K562 (cell line): ENCODE measurements at regions not wholly inside any gene's neighbourhood (a gene's known extent, or its start where the extent isn't known, plus 50 kb on each side); places are given as distances from the start of the nearest gene placed in this dataset.
A peak's percentile ranks its signal among the peaks of the same experiment; 100 is the strongest.

Experiments
- ATAC-seq: fragments of 200-7000 bp; cut with Tn5 transposase; 3 replicates; pipeline ENCODE4 v1.9.1; 2020; ENCODE audit warnings: moderate library complexity
- BruUV-seq: library from RNA; stranded (reverse); fragments of 400-500 nt; replicated peaks from 2 replicates; lab custom pipeline; 2021; lab: Mats Ljungman, UMichigan
- CTCF ChIA-PET: fragments of 300-600 bp; formaldehyde crosslinking; extraction: SDS; loops from one replicate; lab custom pipeline; 2021; ENCODE audit warnings: low intra/inter-chr PET ratio; lab: Yijun Ruan, JAX
- POLR2A ChIA-PET: fragments of 300-600, 350-650 bp; sonication (Branson Sonifier 250); formaldehyde crosslinking; extraction: SDS; loops from one replicate; lab custom pipeline; 2021; ENCODE audit warnings: antibody characterized with exemption, inconsistent platforms; lab: Yijun Ruan, JAX
- DNase-seq, 4 experiments: peaks; one replicate each; pipeline versions ENCODE4 v3.0.0 to v3.0.0-alpha.2; 2011 to 2018; ENCODE audit warnings: low spot score in 3 of 4, mixed read lengths in 3 of 4; ENCODE audit errors: extremely low read depth in 1 of 4
- FAIRE-seq: peaks from 2 replicates; lab custom pipeline; 2011; peaks lifted over from hg19 to GRCh38; lab: Jason Lieb, UNC
- H2AFZ ChIP-seq: 2 replicates; pipeline ENCODE4 v1.6.0; 2011; ENCODE audit warnings: low read depth, low read length, control low read depth, inconsistent platforms
- H3K27ac ChIP-seq: fragments of 200-600 bp; 3 replicates; pipeline ENCODE4 v1.8.0; 2011; ENCODE audit warnings: low read depth, mild to moderate bottlenecking, control low read depth, inconsistent platforms, low read length, moderate library complexity, mixed read lengths; ENCODE audit errors: extremely low read depth
- H3K27me3 ChIP-seq, 2 experiments: fragments of 300-600 bp in 1 of 2; 2 replicates in 1 of 2; 3 replicates in 1 of 2; pipeline versions ENCODE4 v1.6.0 to v1.8.0; 2011; ENCODE audit warnings: inconsistent platforms in 2 of 2, low read length in 2 of 2, mild to moderate bottlenecking in 1 of 2, mixed read lengths in 1 of 2, moderate library complexity in 1 of 2; ENCODE audit not compliant: control insufficient read depth in 2 of 2, insufficient read depth in 2 of 2
- H3K36me3 ChIP-seq: fragments of 300-600 bp; 3 replicates; pipeline ENCODE4 v1.8.0; 2011; ENCODE audit warnings: mild to moderate bottlenecking, low read length, inconsistent platforms; ENCODE audit not compliant: control insufficient read depth, insufficient read depth
- H3K4me1 ChIP-seq, 2 experiments: fragments of 200-600 bp in 1 of 2; replicated peaks in 1 of 2; 2 replicates in 1 of 2; 3 replicates in 1 of 2; pipeline versions ENCODE4 v1.5.1 to v1.8.0; 2011; ENCODE audit warnings: inconsistent platforms in 2 of 2, low read length in 2 of 2, mild to moderate bottlenecking in 1 of 2, mixed read lengths in 1 of 2, moderate library complexity in 1 of 2; ENCODE audit not compliant: control insufficient read depth in 2 of 2, insufficient read depth in 2 of 2
- H3K4me2 ChIP-seq: 2 replicates; pipeline ENCODE4 v1.6.1; 2011; ENCODE audit warnings: low read length, control low read depth, inconsistent platforms, mixed read lengths; ENCODE audit not compliant: insufficient read depth
- H3K4me3 ChIP-seq: fragments of 200-600 bp; sonication (generic), shearing (Covaris generic); 2 replicates; pipeline ENCODE4 v1.5.1; 2016; ENCODE audit warnings: control low read depth, inconsistent platforms
- H3K79me2 ChIP-seq: fragments of 200-600 bp; 3 replicates; pipeline ENCODE4 v1.8.0; 2011; ENCODE audit warnings: low read length, inconsistent platforms; ENCODE audit not compliant: control insufficient read depth, insufficient read depth
- H3K9ac ChIP-seq, 2 experiments: 2 replicates each; pipeline versions ENCODE4 v1.6.0 to v1.6.1; 2011; ENCODE audit warnings: low read depth in 2 of 2, low read length in 2 of 2, control low read depth in 1 of 2, inconsistent platforms in 1 of 2, mild to moderate bottlenecking in 1 of 2, mixed read lengths in 1 of 2; ENCODE audit not compliant: insufficient read depth in 1 of 2
- H3K9me1 ChIP-seq: one replicate; pipeline ENCODE4 v1.6.0; 2011; ENCODE audit warnings: inconsistent platforms, mild to moderate bottlenecking, low read length, moderate library complexity; ENCODE audit not compliant: control insufficient read depth, insufficient read depth
- H3K9me3 ChIP-seq: replicated peaks from 2 replicates; pipeline ENCODE4 v1.5.1; 2011; ENCODE audit warnings: low read depth, low read length, inconsistent platforms; ENCODE audit not compliant: control insufficient read depth, insufficient read depth
- H4K20me1 ChIP-seq: replicated peaks from 2 replicates; pipeline ENCODE4 v1.6.1; 2011; ENCODE audit warnings: low read length, inconsistent platforms, mixed read lengths; ENCODE audit not compliant: control insufficient read depth, insufficient read depth
- ADNP ChIP-seq: fragments of 200-800 bp; sonication (Bioruptor generic); IDR thresholded peaks from 2 replicates; pipeline ENCODE4 v1.6.1; 2016; ENCODE audit warnings: missing genetic modification characterization, missing compliant biosample characterization
- CBFA2T3 ChIP-seq: fragments of 450-650 bp; IDR thresholded peaks from 2 replicates; pipeline ENCODE4 v1.6.1; 2017
- FOXA3 ChIP-seq, 2 experiments: fragments of 450-650 bp in 1 of 2; sonication (generic) in 1 of 2; formaldehyde crosslinking; IDR thresholded peaks in 1 of 2; conservative IDR thresholded peaks in 1 of 2; 2 replicates each; pipeline versions ENCODE4 v1.4.0 to v1.8.0; 2020 to 2022; ENCODE audit warnings: mild to moderate bottlenecking in 2 of 2, missing genetic modification reagents in 1 of 2
- HSF4 ChIP-seq: fragments of 250-450 bp; sonication (Bioruptor Pico); IDR thresholded peaks from 2 replicates; pipeline ENCODE4 v2.1.2; 2022; ENCODE audit warnings: mild to moderate bottlenecking, moderate library complexity, borderline replicate concordance
- KLF10 ChIP-seq: fragments of 250-450 bp; sonication (Bioruptor Pico); IDR thresholded peaks from 2 replicates; pipeline ENCODE4 v1.6.1; 2021; ENCODE audit warnings: matching md5 sums
- NFRKB ChIP-seq: fragments of 450-650 bp; IDR thresholded peaks from 2 replicates; pipeline ENCODE4 v1.6.1; 2016; ENCODE audit warnings: low read depth
- PHTF2 ChIP-seq: fragments of 250-450 bp; sonication (Bioruptor Pico); IDR thresholded peaks from 2 replicates; pipeline ENCODE4 v1.5.0; 2021; ENCODE audit warnings: mild to moderate bottlenecking
- POU5F1 ChIP-seq: fragments of 150-350 bp; IDR thresholded peaks from 2 replicates; pipeline ENCODE4 v1.6.1; 2014; ENCODE audit warnings: borderline replicate concordance, low read length, low read depth, mild to moderate bottlenecking; ENCODE audit not compliant: partially characterized antibody
- PURB ChIP-seq: sonication (generic); formaldehyde crosslinking; IDR thresholded peaks from 2 replicates; pipeline ENCODE4 v1.9.0; 2021; ENCODE audit warnings: low read depth, mild to moderate bottlenecking, missing genetic modification reagents
- RBBP5 ChIP-seq: fragments of 200-600 bp; sonication (generic); IDR thresholded peaks from 2 replicates; pipeline ENCODE4 v1.6.1; 2012; ENCODE audit warnings: borderline replicate concordance, mild to moderate bottlenecking, low read length, control low read depth, inconsistent platforms; ENCODE audit not compliant: insufficient read depth, poor library complexity, severe bottlenecking
- SMARCC2 ChIP-seq: fragments of 450-650 bp; IDR thresholded peaks from 2 replicates; pipeline ENCODE4 v1.6.1; 2017; ENCODE audit warnings: antibody characterized with exemption, moderate library complexity, mild to moderate bottlenecking, low read depth
- TCF3 ChIP-seq: sonication (generic); formaldehyde crosslinking; IDR thresholded peaks from 2 replicates; pipeline ENCODE4 v1.4.0; 2020; ENCODE audit warnings: mild to moderate bottlenecking, missing genetic modification reagents
- TFE3 ChIP-seq: fragments of 450-650 bp; formaldehyde crosslinking; IDR thresholded peaks from 2 replicates; pipeline ENCODE4 v1.4.0; 2020; ENCODE audit warnings: mild to moderate bottlenecking, mixed read lengths
- ZBTB5 ChIP-seq: fragments of 450-650 bp; IDR thresholded peaks from 2 replicates; pipeline ENCODE4 v1.6.1; 2017; ENCODE audit warnings: antibody characterized with exemption
- ZFPM2 ChIP-seq: fragments of 250-450 bp; sonication (Bioruptor Pico); IDR thresholded peaks from 2 replicates; pipeline ENCODE4 v1.5.1; 2022; ENCODE audit warnings: mild to moderate bottlenecking
- WGBS: fragments of 100-300 bp; shearing (Covaris generic); methylation state at CpG from one replicate; pipeline ENCODE4 v1.1.6; 2016; ENCODE audit warnings: low coverage, mixed read lengths; ENCODE audit not compliant: insufficient coverage; ENCODE audit errors: missing lambda C conversion rate; 5-methylcytosine and 5-hydroxymethylcytosine counted together
- in situ Hi-C: fragments of 300-500 bp; cut with MboI; formaldehyde crosslinking; loops from 4 replicates; pipeline ENCODE4 v1.15.0; 2018; ENCODE audit warnings: inconsistent platforms, mixed read lengths
- intact Hi-C: fragments of 100-400 bp; cut with micrococcal nuclease; formaldehyde crosslinking; loops from 2 replicates; pipeline ENCODE4 v1.14.2; 2022

- ATAC-seq (no peak), FAIRE-seq (no peak), DNase-seq (no peak)
- TF ChIP-seq NFRKB, result no peak
- no peak for TF ChIP-seq PURB (CRISPR knock-in tag)
- TF ChIP-seq CBFA2T3, result peak; percentile 20; the same call in 1 of the 2 replicates
- peak; percentile 77 for TF ChIP-seq TCF3
- no peak for TF ChIP-seq POU5F1
- Histone ChIP-seq H3K27me3 (no peaks in the 10 kb centered on the region), H3K4me1 (no peaks in the 10 kb centered on the region), H3K9me1 (no peaks in the 10 kb centered on the region), H3K4me3 (no peak overlapping the region), H3K9ac (no peak overlapping the region), H2AFZ (no peak overlapping the region), H3K79me2 (no peaks in the 10 kb centered on the region), H3K9me3 (no peaks in the 10 kb centered on the region), H3K27ac (no peak overlapping the region), H4K20me1 (no peaks in the 10 kb centered on the region), H3K36me3 (no peaks in the 10 kb centered on the region), H3K4me2 (no peak overlapping the region)
- WGBS, result 0% methylated on average over 2 of the region's 2 CpGs
- intact Hi-C loops (no loop called here), in situ Hi-C loops (no loop called here)
- CTCF ChIA-PET, result no interaction called here
- no TSS peak for BruUV-seq
- POLR2A ChIA-PET, result no interaction called here
These were observed 2105.9 kb downstream of the ARAP2 start for GRCh38 chr4:34138385-34138784.

GRCh38 chr4:34139346-34139745 lies 2105.0 kb downstream of the ARAP2 start:
- no peaks in the 10 kb centered on the region for H4K20me1 ChIP-seq
- POLR2A ChIA-PET, result no interaction called here
- FAIRE-seq (no peak), ATAC-seq (no peak), DNase-seq (no peak)
- H2AFZ ChIP-seq, result no peak overlapping the region
- no peak overlapping the region for H3K4me3 ChIP-seq
- no peaks in the 10 kb centered on the region for H3K27me3 ChIP-seq
- intact Hi-C loops, result no loop called here
- H3K9ac ChIP-seq, result no peak overlapping the region
- CTCF ChIA-PET, result no interaction called here
- H3K4me1 ChIP-seq, result no peaks in the 10 kb centered on the region
- no peaks in the 10 kb centered on the region for H3K36me3 ChIP-seq
- no peaks in the 10 kb centered on the region for H3K9me1 ChIP-seq
- no TSS peak for BruUV-seq
- no peak overlapping the region for H3K27ac ChIP-seq
- H3K9me3 ChIP-seq, result no peaks in the 10 kb centered on the region
- H3K4me2 ChIP-seq, result no peak overlapping the region
- no peaks in the 10 kb centered on the region for H3K79me2 ChIP-seq
- in situ Hi-C loops, result no loop called here
- no peak for TF ChIP-seq ZFPM2 (CRISPR knock-in tag)
- no peak for TF ChIP-seq ADNP (tag)
- no peak for TF ChIP-seq SMARCC2
- no peak for TF ChIP-seq RBBP5
- TF ChIP-seq TFE3 (CRISPR knock-in tag), result no peak
- no peak for TF ChIP-seq KLF10
- TF ChIP-seq HSF4, result no peak
- no peak for TF ChIP-seq FOXA3 (CRISPR knock-in tag; conservative IDR thresholded peaks at IDR 0.05 in 1 of 2, IDR thresholded peaks at IDR 0.05 in 1 of 2)
- TF ChIP-seq PHTF2, result no peak
- no peak for TF ChIP-seq ZBTB5
- no peak for TF ChIP-seq TCF3
